SK-N-SH treated with all-trans-retinoic acid at 6 μM for 48 hours (cell line): ENCODE measurements at regions not wholly inside any gene's neighbourhood (a gene's known extent, or its start where the extent isn't known, plus 50 kb on each side); places are given as distances from the start of the nearest gene placed in this dataset.

Source experiments
- ARNTL ChIP-seq: fragments of 450-650 bp; formaldehyde crosslinking; IDR thresholded peaks from 2 replicates; pipeline ENCODE4 v1.5.0; 2020; ENCODE audit warnings: low read depth, mild to moderate bottlenecking, moderate library complexity, borderline replicate concordance
- BACH2 ChIP-seq: fragments of 250-450 bp; sonication (Bioruptor Pico); IDR thresholded peaks from 2 replicates; pipeline ENCODE4 v1.9.0; 2021; ENCODE audit warnings: mild to moderate bottlenecking, borderline replicate concordance
- CSDC2 ChIP-seq: fragments of 250-450 bp; sonication (Bioruptor Pico); IDR thresholded peaks from 2 replicates; pipeline ENCODE4 v1.5.0; 2020; ENCODE audit warnings: mild to moderate bottlenecking, moderate library complexity
- GLIS3 ChIP-seq: fragments of 250-450 bp; sonication (Bioruptor Pico); IDR thresholded peaks from 2 replicates; pipeline ENCODE4 v1.5.0; 2020; ENCODE audit warnings: mild to moderate bottlenecking, moderate library complexity
- ISL1 ChIP-seq: fragments of 250-450 bp; sonication (Bioruptor Pico); IDR thresholded peaks from 2 replicates; pipeline ENCODE4 v2.1.2; 2022; ENCODE audit warnings: mild to moderate bottlenecking, moderate library complexity
- PATZ1 ChIP-seq: fragments of 250-450 bp; sonication (Bioruptor Pico); IDR thresholded peaks from 2 replicates; pipeline ENCODE4 v1.8.0; 2020; ENCODE audit warnings: mild to moderate bottlenecking, moderate library complexity, borderline replicate concordance
- RARB ChIP-seq: fragments of 250-450 bp; sonication (Bioruptor Pico); IDR thresholded peaks from 2 replicates; pipeline ENCODE4 v1.8.0; 2021; ENCODE audit warnings: mild to moderate bottlenecking, moderate library complexity
- TCF4 ChIP-seq: fragments of 250-450 bp; sonication (Bioruptor Pico); IDR thresholded peaks from 2 replicates; pipeline ENCODE4 v1.8.0; 2021; ENCODE audit warnings: mild to moderate bottlenecking, moderate library complexity, borderline replicate concordance
- TOX ChIP-seq: fragments of 250-450 bp; sonication (Bioruptor Pico); IDR thresholded peaks from 2 replicates; pipeline ENCODE4 v1.8.0; 2021; ENCODE audit warnings: mild to moderate bottlenecking, moderate library complexity, borderline replicate concordance
- ZFP3 ChIP-seq: fragments of 250-450 bp; sonication (Bioruptor Pico); IDR thresholded peaks from 2 replicates; pipeline ENCODE4 v1.5.0; 2020; ENCODE audit warnings: mild to moderate bottlenecking, moderate library complexity
- ZFP30 ChIP-seq: fragments of 450-650 bp; formaldehyde crosslinking; IDR thresholded peaks from 2 replicates; pipeline ENCODE4 v1.5.0; 2022; ENCODE audit warnings: mild to moderate bottlenecking, moderate library complexity
- ZNF70 ChIP-seq: fragments of 450-650 bp; formaldehyde crosslinking; IDR thresholded peaks from 2 replicates; pipeline ENCODE4 v1.5.0; 2020; ENCODE audit warnings: mild to moderate bottlenecking, moderate library complexity
- TF ChIP-seq, protein P1 (sequence below): fragments of 250-450 bp; sonication (Bioruptor Pico); IDR thresholded peaks from 2 replicates; pipeline ENCODE4 v1.5.1; 2021; ENCODE audit warnings: mild to moderate bottlenecking, moderate library complexity

GRCh38 chr10:84685047-84685660 is 356.8 kb downstream of the CCSER2 start:
- no peak for TF ChIP-seq ZFP30
- TF ChIP-seq BACH2 (CRISPR knock-in tag): no peak
- TF ChIP-seq ARNTL: no peak
- TF ChIP-seq ISL1 (CRISPR knock-in tag): no peak
- TF ChIP-seq TCF4 (CRISPR knock-in tag): no peak
- TF ChIP-seq ZNF70: no peak
- no peak for TF ChIP-seq CSDC2 (CRISPR knock-in tag)
- no peak for TF ChIP-seq PATZ1 (CRISPR knock-in tag)
- TF ChIP-seq, protein P1, sequence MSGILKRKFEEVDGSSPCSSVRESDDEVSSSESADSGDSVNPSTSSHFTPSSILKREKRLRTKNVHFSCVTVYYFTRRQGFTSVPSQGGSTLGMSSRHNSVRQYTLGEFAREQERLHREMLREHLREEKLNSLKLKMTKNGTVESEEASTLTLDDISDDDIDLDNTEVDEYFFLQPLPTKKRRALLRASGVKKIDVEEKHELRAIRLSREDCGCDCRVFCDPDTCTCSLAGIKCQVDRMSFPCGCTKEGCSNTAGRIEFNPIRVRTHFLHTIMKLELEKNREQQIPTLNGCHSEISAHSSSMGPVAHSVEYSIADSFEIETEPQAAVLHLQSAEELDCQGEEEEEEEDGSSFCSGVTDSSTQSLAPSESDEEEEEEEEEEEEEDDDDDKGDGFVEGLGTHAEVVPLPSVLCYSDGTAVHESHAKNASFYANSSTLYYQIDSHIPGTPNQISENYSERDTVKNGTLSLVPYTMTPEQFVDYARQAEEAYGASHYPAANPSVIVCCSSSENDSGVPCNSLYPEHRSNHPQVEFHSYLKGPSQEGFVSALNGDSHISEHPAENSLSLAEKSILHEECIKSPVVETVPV (CRISPR knock-in tag): no peak
- no peak for TF ChIP-seq GLIS3 (CRISPR knock-in tag)
- TF ChIP-seq TOX (CRISPR knock-in tag): no peak
- no peak for TF ChIP-seq RARB (CRISPR knock-in tag)
- no peak for TF ChIP-seq ZFP3
